ENCODE measurements at regions not wholly inside any gene's neighbourhood (a gene's known extent, or its start where the extent isn't known, plus 50 kb on each side); places are given as distances from the start of the nearest gene placed in this dataset.

DNA sequence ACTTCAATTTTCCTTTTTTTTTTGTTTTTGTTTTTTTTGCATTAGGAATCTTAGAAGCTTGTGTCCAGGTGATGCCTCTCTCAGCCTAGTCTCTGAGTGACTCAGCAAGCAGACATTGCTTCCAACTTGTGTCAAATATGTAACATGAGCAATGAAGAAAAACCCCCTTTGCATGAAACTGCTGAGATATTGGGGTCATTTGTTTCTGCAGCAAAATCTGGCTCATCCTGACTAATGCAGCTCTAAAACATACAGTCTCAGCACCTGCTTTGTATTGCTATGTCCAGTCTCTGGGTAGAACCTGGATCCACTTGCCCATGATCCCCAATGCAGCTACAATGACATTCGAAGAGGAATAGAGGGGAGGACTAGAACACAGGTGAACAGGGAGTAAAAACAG, 55.7 kb upstream of the LRFN2 start:
- peaks cover 0 to 4% (median 0%) of the 10 kb centered on the region in 11 donors for H3K9me3 Mint-ChIP-seq
- H3K27me3 Mint-ChIP-seq, result peaks cover 4 to 22% (median 7%) of the 10 kb centered on the region in 5 donors
- DNase-seq, result no peak
- ATAC-seq, result no peak
- H3K4me1 Mint-ChIP-seq, result peaks cover 10 to 37% (median 23%) of the 10 kb centered on the region in 7 donors
- intact Hi-C loops (cut with micrococcal nuclease), result no loop called here
- no peak overlapping the region for H3K4me3 Mint-ChIP-seq
- Histone ChIP-seq H3K36me3 (ENCODE audit: control insufficient read depth in 2 of 3, insufficient read depth in 3 of 3, low read length in 3 of 3) (no peaks in the 10 kb centered on the region), H3K4me1 (ENCODE audit: control insufficient read depth in 2 of 2, insufficient read depth in 2 of 2, low read length in 2 of 2) (peaks cover 4 to 19% of the 10 kb centered on the region in 2 donors), H3K27me3 (ENCODE audit: control insufficient read depth in 2 of 2, insufficient read depth in 2 of 2, low read length in 2 of 2) (no peaks in the 10 kb centered on the region), H3K27ac (ENCODE audit: low read depth, low read length) (no peak overlapping the region), H3K4me3 (ENCODE audit: low read length) (no peak overlapping the region), H3K9me3 (ENCODE audit: control insufficient read depth in 2 of 3, low read length in 3 of 3) (no peaks in the 10 kb centered on the region)
- H3K27ac Mint-ChIP-seq, result no peak overlapping the region
- peaks cover 0 to 8% (median 0%) of the 10 kb centered on the region in 5 donors for H3K36me3 Mint-ChIP-seq
- ChIA-PET CTCF (no interaction called here), POLR2A (no interaction called here)

DNA sequence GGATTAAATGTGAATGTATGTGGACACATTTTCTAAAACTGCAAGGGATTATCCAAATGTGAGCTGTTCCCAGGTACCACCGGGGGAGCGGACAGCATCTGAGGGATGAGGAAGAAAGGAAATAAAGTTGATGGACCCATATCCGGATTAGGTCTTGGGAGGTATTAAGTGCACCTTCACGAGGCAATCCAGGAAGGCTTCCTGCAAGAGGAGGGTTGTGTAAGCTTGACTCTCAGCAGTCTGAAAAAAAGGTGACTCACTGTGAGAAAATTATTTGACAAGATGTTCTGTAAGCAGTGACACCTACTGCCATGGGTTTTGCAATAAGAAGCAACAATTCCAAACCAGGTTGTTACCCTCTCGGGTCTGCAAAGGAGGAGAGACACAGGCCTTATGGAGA, 55.0 kb upstream of the LRFN2 start:
- ChIA-PET CTCF (no interaction called here), POLR2A (no interaction called here)
- H3K36me3 ChIP-seq (ENCODE audit: control insufficient read depth in 2 of 3, insufficient read depth in 3 of 3, low read length in 3 of 3), result no peaks in the 10 kb centered on the region
- Mint-ChIP-seq H3K36me3 (peaks cover 0 to 8% (median 0%) of the 10 kb centered on the region in 5 donors), H3K9me3 (peaks cover 0 to 4% (median 0%) of the 10 kb centered on the region in 11 donors), H3K4me1 (peaks cover 10 to 37% (median 23%) of the 10 kb centered on the region in 7 donors), H3K4me3 (no peak overlapping the region), H3K27me3 (peaks cover 0 to 16% (median 4%) of the 10 kb centered on the region in 5 donors), H3K27ac (no peak overlapping the region)
- H3K27me3 ChIP-seq (ENCODE audit: control insufficient read depth in 2 of 2, insufficient read depth in 2 of 2, low read length in 2 of 2), result no peaks in the 10 kb centered on the region
- H3K4me1 ChIP-seq (ENCODE audit: control insufficient read depth in 2 of 2, insufficient read depth in 2 of 2, low read length in 2 of 2), result peaks cover 4 to 19% of the 10 kb centered on the region in 2 donors
- H3K4me3 ChIP-seq (ENCODE audit: low read length), result no peak overlapping the region
- intact Hi-C loops (cut with micrococcal nuclease), result no loop called here
- H3K9me3 ChIP-seq (ENCODE audit: control insufficient read depth in 2 of 3, low read length in 3 of 3), result no peaks in the 10 kb centered on the region
- no peak overlapping the region for H3K27ac ChIP-seq (ENCODE audit: low read depth, low read length)
- ATAC-seq (no peak), DNase-seq (no peak)

- Mint-ChIP-seq H3K27me3 (peaks cover 0 to 16% (median 2%) of the 10 kb centered on the region in 5 donors), H3K27ac (peak overlapping the region; percentile 48 to 96 (median 80)), H3K4me3 (peak overlapping the region; percentile 5 to 85 (median 62)), H3K4me1 (peaks cover 10 to 37% (median 23%) of the 10 kb centered on the region in 7 donors), H3K9me3 (peaks cover 0 to 4% (median 0%) of the 10 kb centered on the region in 11 donors), H3K36me3 (peaks cover 0 to 8% (median 0%) of the 10 kb centered on the region in 5 donors)
- Histone ChIP-seq H3K4me1 (ENCODE audit: control insufficient read depth in 2 of 2, insufficient read depth in 2 of 2, low read length in 2 of 2) (peaks cover 4 to 19% of the 10 kb centered on the region in 2 donors), H3K27me3 (ENCODE audit: control insufficient read depth in 2 of 2, insufficient read depth in 2 of 2, low read length in 2 of 2) (no peaks in the 10 kb centered on the region), H3K36me3 (ENCODE audit: control insufficient read depth in 2 of 3, insufficient read depth in 3 of 3, low read length in 3 of 3) (no peaks in the 10 kb centered on the region), H3K27ac (ENCODE audit: low read depth, low read length) (peak overlapping the region; percentile 53), H3K4me3 (ENCODE audit: low read length) (peak overlapping the region; percentile 32), H3K9me3 (ENCODE audit: control insufficient read depth in 2 of 3, low read length in 3 of 3) (no peaks in the 10 kb centered on the region)
- peak; percentile 59 for ATAC-seq
- ChIA-PET POLR2A (interaction anchor here (0.7 kb wide), 1 partner anchor 44 kb away, joined by 4 read pairs; no protein-coding TSS in a partner anchor), CTCF (no interaction called here)
- peak in 7 of 9 donors; percentile 25 to 54 (median 39) for DNase-seq
- intact Hi-C loops (cut with micrococcal nuclease), result loop anchor here in 1 of 2 donors (1.0 kb wide), 1 partner anchor 53 kb away; the partner anchor contains the start of gene LRFN2
Measured at GRCh38 chr6:40640599-40641227, 53.5 kb upstream of the LRFN2 start.

Measured in naive thymus-derived CD4-positive, alpha-beta T cell (primary cell).